ENCODE measurements at regions not wholly inside any gene's neighbourhood (a gene's known extent, or its start where the extent isn't known, plus 50 kb on each side); places are given as distances from the start of the nearest gene placed in this dataset.
"Not testable (repeated sequence)": the region's sequence is repeated elsewhere in the genome, so short reads cannot be mapped to it uniquely, and the experiment has no call there.

- no peak for DNase-seq (ENCODE audit: low read depth in 2 of 2)
These were observed 1590.2 kb downstream of the EFNA5 start for GRCh38 chr5:106080535-106080934.

GRCh38 chr5:106076655-106077054, 1594.1 kb downstream of the EFNA5 start:
- DNase-seq (ENCODE audit: low read depth in 2 of 2) = no peak

GRCh38 chr5:106072208-106072607, 1598.5 kb downstream of the EFNA5 start:
- DNase-seq (ENCODE audit: low read depth in 2 of 2) = no peak

GRCh38 chr5:106047341-106047740, 1623.4 kb downstream of the EFNA5 start:
- DNase-seq (ENCODE audit: low read depth in 2 of 2) = no peak

GRCh38 chr5:106032069-106032468, 1638.7 kb downstream of the EFNA5 start:
- DNase-seq (ENCODE audit: low read depth in 2 of 2) = not testable (repeated sequence)

- no peak for DNase-seq (ENCODE audit: low read depth in 2 of 2)
These were observed 1642.4 kb downstream of the EFNA5 start for GRCh38 chr5:106028314-106028713.

- no peak for DNase-seq (ENCODE audit: low read depth in 2 of 2)
These were observed 1649.8 kb downstream of the EFNA5 start for GRCh38 chr5:106020894-106021293.

- no peak for DNase-seq (ENCODE audit: low read depth in 2 of 2)
These were observed 1651.5 kb downstream of the EFNA5 start for GRCh38 chr5:106019261-106019660.

- DNase-seq (ENCODE audit: low read depth in 2 of 2) = no peak
These were observed 1653.4 kb downstream of the EFNA5 start for GRCh38 chr5:106017243-106017857.

- DNase-seq (ENCODE audit: low read depth in 2 of 2) = no peak
These were observed 1656.5 kb downstream of the EFNA5 start for GRCh38 chr5:106014262-106014661.

GRCh38 chr5:106006242-106006641, 1664.5 kb downstream of the EFNA5 start:
- DNase-seq (ENCODE audit: low read depth in 2 of 2) = no peak

GRCh38 chr5:105998991-105999390, 1671.7 kb downstream of the EFNA5 start:
- DNase-seq (ENCODE audit: low read depth in 2 of 2) = not testable (repeated sequence)

GRCh38 chr5:105993027-105993426, 1677.7 kb downstream of the EFNA5 start:
- DNase-seq (ENCODE audit: low read depth in 2 of 2) = no peak

GRCh38 chr5:105982526-105982925, 1688.2 kb downstream of the EFNA5 start:
- no peak for DNase-seq (ENCODE audit: low read depth in 2 of 2)

GRCh38 chr5:105978011-105978410, 1692.7 kb downstream of the EFNA5 start:
- no peak for DNase-seq (ENCODE audit: low read depth in 2 of 2)

GRCh38 chr5:105977163-105977562, 1693.6 kb downstream of the EFNA5 start:
- DNase-seq (ENCODE audit: low read depth in 2 of 2) = no peak

- DNase-seq (ENCODE audit: low read depth in 2 of 2) = no peak
These were observed 1699.8 kb downstream of the EFNA5 start for GRCh38 chr5:105970919-105971318.

- DNase-seq (ENCODE audit: low read depth in 2 of 2) = no peak
These were observed 1701.8 kb downstream of the EFNA5 start for GRCh38 chr5:105968981-105969380.

- DNase-seq (ENCODE audit: low read depth in 2 of 2) = no peak
These were observed 1707.0 kb downstream of the EFNA5 start for GRCh38 chr5:105963696-105964255.

GRCh38 chr5:105961572-105961971, 1709.2 kb downstream of the EFNA5 start:
- DNase-seq (ENCODE audit: low read depth in 2 of 2) = no peak

- no peak for DNase-seq (ENCODE audit: low read depth in 2 of 2)
These were observed 1714.1 kb downstream of the EFNA5 start for GRCh38 chr5:105956456-105957196.

- no peak for DNase-seq (ENCODE audit: low read depth in 2 of 2)
These were observed 1716.4 kb downstream of the EFNA5 start for GRCh38 chr5:105954341-105954740.

- no peak for DNase-seq (ENCODE audit: low read depth in 2 of 2)
These were observed 1717.1 kb downstream of the EFNA5 start for GRCh38 chr5:105953616-105954015.

Measured in dermis microvascular lymphatic vessel endothelial cell (primary cell).